Stimulated activated CD4-positive, alpha-beta T cell treated with anti-CD3 and anti-CD28 coated beads, TNF-alpha, amount 100 ng/mL, for 4 hours (primary cell): ENCODE measurements at regions not wholly inside any gene's neighbourhood (a gene's known extent, or its start where the extent isn't known, plus 50 kb on each side); places are given as distances from the start of the nearest gene placed in this dataset.
"Not testable (repeated sequence)": the region's sequence is repeated elsewhere in the genome, so short reads cannot be mapped to it uniquely, and the experiment has no call there.

ENCODE experiments used
- DNase-seq, 3 experiments: peaks; one replicate each; pipeline ENCODE4 v3.0.0-alpha.2; 2020; ENCODE audit warnings: low read depth in 3 of 3

DNA sequence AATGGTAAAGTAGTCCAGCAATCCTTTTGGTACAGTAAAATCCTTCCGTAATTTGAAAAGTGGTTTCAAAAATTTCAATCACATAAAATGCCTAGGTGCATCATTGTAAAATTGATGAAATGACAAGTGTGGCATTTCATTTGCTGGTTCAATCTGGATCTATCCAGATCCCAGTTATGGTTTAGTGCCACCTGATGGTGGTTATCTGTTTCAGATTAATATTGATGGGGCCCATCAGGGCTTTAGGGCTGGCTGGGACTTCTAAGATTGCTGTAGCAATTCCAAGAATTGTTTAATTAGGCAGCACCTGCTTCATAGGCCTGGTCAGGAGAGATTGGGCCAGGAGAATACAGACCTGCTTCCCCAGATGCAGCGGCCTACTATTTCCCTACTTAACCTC, 55.5 kb upstream of the PIK3C3 start:
- DNase-seq, result no peak

DNA sequence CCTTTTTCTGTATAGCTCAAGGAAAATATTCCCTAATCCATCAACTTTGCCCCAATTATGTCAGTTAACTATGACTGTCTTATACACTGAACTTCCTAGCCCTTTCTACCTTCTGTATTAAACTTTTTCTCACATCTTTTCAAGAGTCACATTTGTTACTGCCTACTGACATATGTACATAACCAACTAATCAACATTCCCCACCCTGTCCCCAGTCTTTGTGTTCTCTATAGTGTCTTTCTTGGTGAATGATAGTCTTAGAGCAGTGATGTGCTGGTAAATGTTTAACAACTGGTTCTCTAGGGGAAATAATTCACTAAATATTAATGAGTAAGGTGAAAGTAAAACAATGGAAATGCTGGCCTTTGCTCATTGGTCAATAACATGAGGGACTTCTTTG, 61.6 kb upstream of the PIK3C3 start:
- DNase-seq, result no peak

DNA sequence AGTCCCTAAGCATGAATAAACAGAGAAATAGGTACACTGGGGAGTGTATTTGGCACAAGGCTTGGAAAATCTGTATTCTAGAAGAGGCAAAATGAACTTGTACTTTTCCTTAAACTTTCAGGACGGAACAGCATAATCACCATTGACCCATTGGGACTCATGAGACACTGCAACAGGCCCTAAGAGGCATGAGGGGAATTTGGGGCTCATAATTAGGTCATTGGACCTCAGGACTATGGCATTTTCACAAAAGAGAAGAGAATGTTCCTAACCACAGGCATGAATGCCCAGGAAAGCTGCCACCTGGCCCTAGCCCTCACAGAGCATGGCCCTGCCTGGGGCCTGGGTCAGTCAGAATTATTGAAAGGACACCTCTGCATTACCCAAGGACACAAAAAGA, 67.9 kb upstream of the PIK3C3 start:
- DNase-seq, result no peak

DNA sequence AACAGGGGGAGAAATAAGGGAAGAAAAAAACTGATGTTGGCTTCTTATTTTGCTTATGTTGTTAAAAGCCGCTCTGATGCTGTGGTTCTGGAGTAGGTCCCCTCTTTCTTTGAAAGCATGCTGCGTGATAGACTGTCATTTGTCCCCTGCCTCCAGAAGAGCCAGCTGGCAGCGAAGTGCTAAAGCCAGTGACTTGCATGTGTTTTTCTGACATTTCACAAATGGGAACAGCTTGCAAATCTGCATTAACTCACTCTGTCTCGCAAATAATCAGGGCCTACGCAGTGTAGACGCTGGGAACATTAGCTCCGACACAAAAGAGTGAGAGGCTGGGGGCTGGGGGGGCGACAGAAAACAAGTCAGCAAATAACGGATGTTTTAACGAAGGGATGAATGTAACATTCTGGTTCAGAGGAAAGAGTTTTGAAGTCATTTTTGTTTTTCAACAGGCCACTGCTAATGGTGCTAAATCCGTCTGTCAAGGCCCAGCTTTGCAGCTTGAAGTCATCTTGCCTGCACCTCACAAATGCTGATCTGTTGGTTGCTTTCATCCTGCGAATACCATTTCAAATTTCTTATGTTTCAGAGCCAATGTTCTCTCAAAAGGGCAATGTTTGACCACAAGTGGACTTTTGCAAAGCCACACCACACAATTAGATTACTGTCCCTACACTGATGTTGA, 68.8 kb upstream of the PIK3C3 start:
- DNase-seq, result no peak

DNA sequence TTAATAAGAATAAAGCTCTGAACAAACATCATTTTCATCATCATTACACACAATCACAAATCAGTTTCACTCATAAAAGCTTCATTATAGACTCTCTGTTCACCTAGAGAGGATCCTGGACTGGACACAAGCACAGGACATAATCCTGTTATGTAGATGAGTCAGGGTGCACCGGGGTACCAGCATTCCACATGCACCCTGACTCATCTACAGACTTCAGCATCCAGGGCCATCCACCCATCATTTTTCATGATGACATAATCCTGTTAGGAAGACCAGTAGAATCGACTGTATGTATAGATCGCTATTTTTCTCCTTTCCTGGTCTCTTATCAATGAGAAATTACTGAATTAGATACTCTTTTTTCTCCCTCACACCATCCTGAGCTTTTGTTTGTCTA, 73.7 kb upstream of the PIK3C3 start:
- DNase-seq, result no peak

DNA sequence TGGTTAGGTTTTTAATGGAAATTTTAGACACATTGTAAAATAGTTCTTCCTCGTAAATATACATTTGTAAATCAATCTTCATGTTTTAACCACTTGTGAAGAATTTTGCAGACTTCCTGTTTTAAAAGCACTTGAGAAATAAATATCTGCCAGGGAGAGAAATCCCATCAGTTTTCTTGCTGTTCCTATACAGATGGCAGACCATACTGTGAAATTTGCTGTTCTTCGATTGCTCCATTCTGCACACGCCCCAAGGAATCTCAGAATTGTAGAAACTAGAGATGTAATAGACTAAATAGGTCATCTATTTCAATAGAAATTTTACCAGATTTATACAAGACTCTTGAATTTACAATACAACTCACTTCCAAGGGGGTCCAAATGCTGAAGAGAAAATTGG, 75.8 kb upstream of the PIK3C3 start:
- no peak for DNase-seq

DNA sequence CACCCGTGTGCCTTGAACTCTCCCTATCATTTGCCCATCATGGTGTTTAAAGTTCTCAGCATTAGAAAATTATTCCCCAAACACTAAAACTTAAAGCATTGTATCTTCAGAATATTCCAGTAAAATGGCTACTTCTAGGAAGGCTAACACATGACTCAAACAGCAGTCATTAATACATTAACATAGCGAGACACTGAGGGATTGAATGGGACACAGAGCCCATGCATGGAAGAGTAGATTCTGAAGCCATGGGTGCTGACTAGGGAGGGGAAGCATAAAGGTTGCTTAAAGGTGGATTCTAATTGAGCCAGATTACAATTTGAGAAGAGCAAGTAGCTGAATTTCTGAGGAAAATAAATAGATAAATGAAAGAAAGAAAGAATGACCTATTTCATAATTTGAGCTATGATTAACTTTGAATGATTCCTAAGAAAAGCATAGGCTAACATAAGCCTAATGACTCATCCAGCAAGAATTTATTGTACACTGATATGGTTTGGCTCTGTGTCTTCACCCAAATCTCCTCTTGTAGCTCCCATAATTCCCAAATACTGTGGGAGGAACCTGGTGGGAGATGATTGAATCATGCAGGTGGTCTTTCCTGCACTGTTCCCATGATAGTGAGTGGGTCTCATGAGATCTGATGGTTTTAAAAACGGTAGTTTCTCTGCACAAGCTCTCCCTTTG, 79.8 kb upstream of the PIK3C3 start:
- DNase-seq, result no peak

DNA sequence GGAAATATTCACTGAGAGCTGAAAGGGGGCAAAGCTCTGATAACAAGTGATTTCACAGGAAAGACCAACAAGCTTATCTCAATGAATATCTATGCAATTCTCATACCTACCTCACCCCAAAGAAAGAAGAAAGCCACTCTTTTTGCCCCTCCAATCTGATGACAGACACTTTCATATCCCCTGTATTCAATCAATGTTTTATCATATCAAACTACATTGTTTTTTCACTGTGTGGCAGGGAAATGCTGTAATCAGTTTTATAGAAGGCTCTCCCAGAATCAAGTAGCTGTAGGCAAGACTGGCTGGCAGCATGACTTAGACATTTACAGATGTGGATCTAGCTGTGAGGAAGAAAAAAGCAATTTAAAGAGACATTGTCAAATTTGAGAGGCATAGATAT, 81.3 kb upstream of the PIK3C3 start:
- DNase-seq, result no peak

DNA sequence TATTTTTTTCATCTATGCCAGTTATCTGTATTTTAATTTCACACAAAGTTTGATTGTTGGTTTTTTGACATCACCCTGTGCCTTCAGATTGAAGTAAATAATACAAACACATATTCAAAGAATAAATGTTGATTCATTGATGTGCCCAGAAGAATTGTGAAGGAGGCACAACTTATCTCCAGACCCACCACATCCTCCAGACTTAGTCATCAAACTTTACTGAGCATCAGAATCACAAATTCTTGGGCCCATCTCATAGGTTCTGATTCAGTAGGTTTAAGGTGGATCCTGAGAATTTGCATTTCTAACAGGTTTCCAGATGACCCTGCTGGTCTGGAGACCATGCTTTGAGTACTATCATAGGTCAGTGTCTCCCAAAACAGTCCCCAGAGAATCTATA, 82.8 kb upstream of the PIK3C3 start:
- DNase-seq, result no peak

DNA sequence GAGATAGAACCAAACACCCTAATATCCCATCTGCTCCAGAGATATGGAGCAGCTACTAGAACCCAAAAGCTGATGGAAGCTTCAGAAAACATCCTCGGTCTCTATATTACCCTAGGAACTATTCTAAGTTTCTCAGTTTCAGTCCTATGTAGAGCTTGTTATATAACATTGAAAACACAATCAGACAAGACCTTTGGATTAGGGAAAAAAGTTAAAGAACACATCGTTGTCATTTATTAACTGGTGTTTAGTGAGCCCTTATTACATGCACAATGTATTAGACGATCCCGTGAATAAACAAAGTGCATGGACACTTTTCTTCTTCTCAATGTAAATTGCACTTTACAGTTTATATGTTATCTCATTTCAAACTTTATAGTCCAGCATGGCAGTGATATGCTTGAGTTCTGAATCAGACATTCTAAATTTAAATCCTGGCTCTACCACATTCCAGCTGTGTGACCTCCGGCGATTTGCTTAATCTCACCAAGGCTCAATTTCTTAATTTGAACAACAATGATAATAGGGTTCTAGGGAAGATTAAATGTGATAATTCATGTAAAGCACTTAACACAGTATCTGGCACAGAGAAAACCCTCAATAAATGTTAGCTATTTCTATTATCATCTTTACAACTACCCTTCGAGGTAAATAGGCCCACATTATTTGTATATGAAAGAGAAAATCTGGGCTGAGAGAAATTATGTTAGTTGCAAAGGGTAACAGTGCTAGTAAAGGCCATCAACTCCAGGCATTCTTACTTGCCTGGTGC, 83.6 kb upstream of the PIK3C3 start:
- DNase-seq, result no peak

DNA sequence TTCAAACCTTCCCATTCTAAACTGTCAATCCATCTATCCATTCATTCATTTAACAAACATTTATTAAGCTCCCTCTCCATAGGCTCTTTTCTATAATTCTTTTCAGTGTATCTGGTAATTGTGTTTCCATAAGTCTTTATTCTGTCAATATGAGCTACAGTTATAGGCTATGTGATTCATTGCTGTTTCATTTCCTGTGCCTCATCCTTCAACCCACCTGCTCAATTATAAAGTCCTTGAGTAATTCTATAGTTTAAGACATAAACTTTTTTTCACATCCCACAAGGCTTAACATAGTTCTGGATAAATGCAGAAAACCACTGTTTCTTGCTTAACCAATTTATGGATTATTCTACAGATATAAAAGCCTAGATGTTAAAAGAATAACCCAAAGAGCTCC, 84.2 kb upstream of the PIK3C3 start:
- DNase-seq, result no peak

DNA sequence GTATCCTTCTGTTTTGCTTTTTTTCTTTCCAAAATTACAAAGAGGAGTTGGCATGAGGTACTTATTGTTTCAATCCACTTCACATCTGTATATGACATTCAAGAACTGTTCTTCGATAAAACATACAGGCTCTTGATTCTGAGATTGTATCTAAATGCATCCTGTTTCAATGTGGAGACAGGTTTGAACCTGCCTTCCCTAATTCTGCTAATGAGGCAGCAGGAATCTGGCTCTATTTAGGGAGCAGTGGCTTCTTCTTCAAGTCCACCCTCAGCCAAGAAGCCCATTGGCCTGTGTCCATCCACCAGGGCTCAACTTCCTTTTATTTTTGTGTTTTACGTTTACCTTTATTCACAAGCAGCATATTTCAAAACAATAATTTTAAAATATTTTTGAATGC, 84.8 kb upstream of the PIK3C3 start:
- no peak for DNase-seq

DNA sequence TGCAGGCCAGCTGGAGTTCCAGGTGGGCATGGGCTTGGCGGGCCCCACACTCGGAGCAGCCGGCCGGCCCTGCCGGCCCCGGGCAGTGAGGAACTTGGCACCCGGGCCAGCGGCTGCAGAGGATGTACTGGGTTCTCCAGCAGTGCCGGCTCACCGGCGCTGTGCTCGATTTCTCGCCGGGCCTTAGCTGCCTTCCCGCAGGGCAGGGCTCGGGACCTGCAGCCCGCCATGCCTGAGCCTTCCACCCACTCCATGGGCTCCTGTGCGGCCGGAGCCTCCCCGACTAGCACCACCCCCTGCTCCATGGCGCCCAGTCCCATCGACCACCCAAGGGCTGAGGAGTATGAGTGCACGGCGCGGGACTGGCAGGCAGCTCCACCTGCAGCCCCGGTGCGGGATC, 89.2 kb upstream of the PIK3C3 start:
- DNase-seq, result not testable (repeated sequence)

DNA sequence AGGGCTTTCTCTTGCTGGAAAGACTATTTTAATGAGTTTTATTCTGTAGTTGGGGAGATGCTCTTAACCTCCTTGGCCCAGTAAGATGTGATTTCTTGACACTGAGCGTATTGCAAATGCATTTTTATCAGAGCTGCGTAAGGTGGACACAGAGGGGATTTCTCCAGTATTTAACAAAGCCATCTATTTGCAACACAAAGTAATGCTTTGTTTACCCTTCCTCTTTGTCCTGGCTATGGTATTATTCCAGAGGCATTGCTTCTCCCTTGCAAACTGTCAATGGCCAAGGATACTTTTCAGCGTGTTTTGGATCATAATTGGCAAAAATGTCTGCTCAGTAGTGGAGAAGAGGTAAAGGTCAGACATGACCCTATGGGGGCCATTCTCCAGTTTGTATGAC, 90.8 kb upstream of the PIK3C3 start:
- DNase-seq, result no peak

DNA sequence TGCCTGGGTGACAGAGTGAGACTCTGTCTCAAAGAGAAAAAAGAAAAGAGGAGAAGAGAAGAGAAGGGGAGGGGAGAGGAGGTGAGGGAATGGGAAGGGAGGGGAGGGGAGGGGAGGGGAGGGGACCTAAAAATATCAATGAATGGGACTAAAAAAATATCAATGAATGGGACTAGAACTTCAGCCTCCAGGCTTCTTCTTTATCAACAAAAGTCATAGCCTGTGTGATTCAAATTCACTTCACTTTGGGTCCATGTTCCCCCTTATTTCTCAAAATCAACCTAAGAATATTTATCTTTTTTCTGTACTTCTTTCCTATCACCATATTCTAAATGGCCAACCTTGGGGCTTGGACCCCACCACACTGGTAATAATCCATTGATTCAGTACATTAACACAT, 92.1 kb upstream of the PIK3C3 start:
- no peak for DNase-seq

DNA sequence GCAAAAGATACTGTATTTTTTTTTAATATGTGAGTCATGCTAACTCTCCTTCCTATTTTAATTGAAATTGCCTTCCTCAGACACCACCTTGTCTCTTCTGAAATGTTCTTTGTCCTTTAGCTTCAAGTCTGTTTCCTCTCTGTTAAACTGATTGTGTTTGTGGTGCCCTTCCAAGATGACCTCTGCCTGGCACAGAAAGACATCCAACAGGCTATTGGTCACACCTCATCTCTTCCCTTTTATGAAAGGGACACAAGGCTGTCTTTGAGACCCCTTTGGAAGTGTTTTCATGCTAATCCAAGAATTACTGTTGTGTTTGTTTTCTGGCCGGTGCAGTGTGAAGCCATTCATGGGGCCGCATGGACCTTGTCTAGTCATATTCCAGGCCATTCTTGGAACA, 94.0 kb upstream of the PIK3C3 start:
- DNase-seq, result no peak

DNA sequence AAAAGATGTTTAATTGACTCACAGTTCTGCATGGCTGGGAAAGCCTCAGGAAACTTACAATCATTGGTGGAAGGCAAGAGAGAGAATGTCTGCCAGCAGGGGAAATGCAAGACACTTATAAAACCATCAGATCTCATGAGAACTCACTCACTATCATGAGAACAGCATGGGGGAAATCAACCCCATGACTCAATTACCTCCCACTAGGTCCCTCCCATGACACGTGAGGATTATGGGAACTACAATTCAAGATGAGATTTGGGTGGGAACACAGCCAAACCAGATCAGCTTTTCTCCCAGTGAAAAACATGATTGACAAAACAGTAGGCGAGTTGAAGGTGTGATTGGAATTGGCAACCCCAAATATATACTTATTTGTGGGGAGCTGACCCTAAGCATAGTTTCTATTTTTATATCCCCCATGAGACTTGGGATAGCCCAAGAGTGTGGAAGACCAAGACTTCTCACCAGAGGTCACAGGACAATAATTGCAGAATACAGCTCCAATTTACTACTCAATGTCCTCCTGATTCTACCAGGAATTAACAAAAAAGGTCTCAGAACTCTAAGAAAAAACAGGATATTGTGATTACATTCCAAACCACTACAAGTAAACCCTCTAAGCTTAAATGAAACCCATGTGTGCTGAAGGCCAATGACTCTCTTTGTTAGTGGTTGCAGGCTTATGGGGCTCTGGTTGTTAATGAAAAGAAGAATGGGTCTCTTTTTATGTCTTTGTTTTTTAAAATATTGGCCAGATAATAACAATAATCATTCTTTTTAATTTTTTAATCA, 96.1 kb upstream of the PIK3C3 start:
- DNase-seq, result no peak

DNA sequence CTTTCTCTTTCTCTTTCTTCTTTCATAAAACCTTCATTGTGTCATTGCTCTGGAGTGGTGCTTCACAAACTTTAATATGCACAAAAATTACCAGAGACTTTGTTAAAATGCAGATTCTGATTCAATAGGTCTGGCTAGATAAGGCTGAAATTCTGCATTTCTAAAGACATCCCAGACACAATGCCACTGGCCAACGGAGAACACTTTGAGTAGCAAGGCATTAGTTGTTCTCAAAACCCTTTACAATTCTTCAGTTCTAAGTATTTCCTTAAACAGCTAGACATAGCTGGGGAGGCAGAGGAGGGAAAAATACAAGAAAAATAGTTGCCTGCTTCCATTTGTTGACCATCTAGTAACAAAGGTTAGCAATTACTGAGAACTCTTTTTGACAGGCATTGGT, 101.8 kb upstream of the PIK3C3 start:
- no peak for DNase-seq

DNA sequence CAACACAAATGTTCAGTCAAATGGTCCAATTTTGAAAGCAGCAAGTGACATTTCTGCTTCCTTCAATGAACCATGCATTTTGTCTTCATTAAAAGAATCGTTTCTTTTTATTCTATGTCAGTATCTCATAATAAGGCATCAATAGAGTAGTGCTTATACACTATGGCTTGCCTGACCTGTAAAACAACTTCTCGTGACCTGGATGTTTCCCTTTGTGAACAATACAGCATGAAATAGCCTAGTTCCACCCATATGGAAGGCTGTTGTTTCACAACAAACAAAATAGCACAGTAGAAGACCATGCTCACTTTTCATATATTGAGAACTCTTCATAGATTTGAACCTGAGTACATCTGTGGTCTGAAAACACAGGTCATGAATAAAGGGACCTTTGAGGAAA, 104.3 kb upstream of the PIK3C3 start:
- no peak for DNase-seq

DNA sequence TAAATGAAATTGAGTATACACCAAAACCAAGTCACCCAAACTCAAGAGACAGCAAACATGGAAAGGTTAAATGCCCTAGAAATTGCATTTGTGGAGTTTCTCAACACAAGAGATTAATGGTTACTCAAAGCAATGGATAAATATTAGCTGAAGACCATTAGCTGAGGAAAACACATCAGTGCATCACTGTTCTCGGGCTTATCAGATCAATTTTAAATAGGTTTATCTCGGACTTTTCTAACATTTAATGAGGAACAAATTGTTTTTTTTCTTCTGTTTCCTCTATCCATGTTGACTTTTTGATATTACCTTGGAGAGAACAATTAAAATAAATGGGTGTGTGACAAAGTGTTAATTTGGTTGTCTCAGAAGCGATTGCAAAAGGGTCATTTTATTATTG, 105.4 kb upstream of the PIK3C3 start:
- no peak for DNase-seq

DNA sequence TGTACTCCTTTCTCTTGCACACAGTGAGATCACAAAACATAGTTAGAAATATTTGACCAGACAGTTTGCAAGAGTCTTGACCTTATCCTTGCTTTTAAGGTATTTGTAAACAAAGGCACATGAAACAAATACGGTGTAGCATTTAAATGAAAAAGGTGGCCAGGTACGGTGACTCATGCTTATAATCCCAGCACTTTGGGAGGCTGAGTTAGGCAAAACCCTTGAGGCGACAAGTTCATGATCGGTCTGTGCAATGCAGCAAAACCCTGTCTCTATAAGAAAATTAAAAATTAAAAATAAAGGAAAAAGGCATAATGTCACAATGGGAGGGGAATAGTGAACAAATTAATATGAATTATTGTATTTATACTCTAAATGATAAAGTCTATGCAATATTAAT, 109.5 kb upstream of the PIK3C3 start:
- no peak for DNase-seq

DNA sequence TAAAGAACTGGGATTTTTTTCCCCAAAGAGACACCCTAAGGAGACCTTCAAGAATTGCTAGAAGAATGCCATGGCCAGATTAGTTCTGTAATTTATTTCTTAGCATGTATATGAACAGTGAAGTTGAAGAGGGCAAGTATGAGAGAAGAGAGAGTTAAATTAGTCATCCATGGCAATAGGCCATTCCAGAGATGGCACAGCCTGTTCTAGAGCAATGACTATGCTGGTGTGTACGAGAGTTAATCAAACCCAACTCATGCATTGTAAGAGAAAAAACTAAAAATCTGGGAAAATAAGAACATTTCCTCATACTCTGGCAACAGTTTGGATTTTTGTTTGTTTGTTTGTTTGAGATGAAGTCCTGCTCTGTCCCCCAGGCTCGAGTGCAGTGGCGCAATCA, 112.1 kb upstream of the PIK3C3 start:
- no peak for DNase-seq
